H9 (cell line): ENCODE measurements at regions not wholly inside any gene's neighbourhood (a gene's known extent, or its start where the extent isn't known, plus 50 kb on each side); places are given as distances from the start of the nearest gene placed in this dataset.

Source experiments
- DNase-seq: peaks from one replicate; pipeline ENCODE4 v3.0.0-alpha.2; 2017
- H2AFZ ChIP-seq: one replicate; pipeline ENCODE4 v1.6.1; 2013; ENCODE audit warnings: mild to moderate bottlenecking, low read length, control low read depth, moderate library complexity
- H2AK5ac ChIP-seq: 2 replicates; pipeline ENCODE4 v1.6.1; 2013; ENCODE audit warnings: low read length, control low read depth, mixed read lengths; ENCODE audit not compliant: insufficient read length
- H2BK120ac ChIP-seq: one replicate; pipeline ENCODE4 v1.6.1; 2013; ENCODE audit warnings: low read depth, mild to moderate bottlenecking, low read length, control low read depth, inconsistent platforms; ENCODE audit not compliant: poor library complexity, severe bottlenecking
- H2BK12ac ChIP-seq: 2 replicates; pipeline ENCODE4 v1.6.1; 2013; ENCODE audit warnings: low read length, control low read depth, mixed read lengths, low read depth; ENCODE audit not compliant: insufficient read length
- H2BK15ac ChIP-seq: 2 replicates; pipeline ENCODE4 v1.6.1; 2013; ENCODE audit warnings: low read depth, low read length, control low read depth
- H2BK20ac ChIP-seq: one replicate; pipeline ENCODE4 v1.6.1; 2013; ENCODE audit warnings: low read depth, mild to moderate bottlenecking, low read length, control low read depth, inconsistent platforms; ENCODE audit not compliant: poor library complexity, severe bottlenecking
- H2BK5ac ChIP-seq: 2 replicates; pipeline ENCODE4 v1.6.1; 2013; ENCODE audit warnings: low read length, control low read depth, mixed read lengths; ENCODE audit not compliant: insufficient read length
- H3K14ac ChIP-seq: 2 replicates; pipeline ENCODE4 v1.6.1; 2013; ENCODE audit warnings: low read length, control low read depth; ENCODE audit not compliant: insufficient read depth
- H3K18ac ChIP-seq: 2 replicates; pipeline ENCODE4 v1.6.1; 2013; ENCODE audit warnings: low read depth, mild to moderate bottlenecking, mixed read lengths, low read length, control low read depth; ENCODE audit not compliant: insufficient read length
- H3K23ac ChIP-seq: 2 replicates; pipeline ENCODE4 v1.6.1; 2013; ENCODE audit warnings: low read length, control low read depth, mixed read lengths, low read depth; ENCODE audit not compliant: insufficient read length
- H3K23me2 ChIP-seq: 2 replicates; pipeline ENCODE4 v1.6.1; 2013; ENCODE audit warnings: low read depth, mild to moderate bottlenecking, mixed read lengths, low read length, control low read depth; ENCODE audit not compliant: insufficient read length, poor library complexity, severe bottlenecking
- H3K27ac ChIP-seq: 2 replicates; pipeline ENCODE4 v1.5.1; 2013; ENCODE audit warnings: low read length, control low read depth, mixed read lengths, low read depth; ENCODE audit not compliant: insufficient read length
- H3K27me3 ChIP-seq: 2 replicates; pipeline ENCODE4 v1.6.1; 2013; ENCODE audit warnings: low read length, control low read depth, inconsistent platforms; ENCODE audit not compliant: insufficient read depth
- H3K4ac ChIP-seq: 2 replicates; pipeline ENCODE4 v1.6.1; 2013; ENCODE audit warnings: low read depth, mild to moderate bottlenecking, control low read depth, inconsistent platforms, low read length, moderate library complexity
- H3K4me1 ChIP-seq: 2 replicates; pipeline ENCODE4 v1.6.1; 2013; ENCODE audit warnings: low read length, control low read depth, inconsistent platforms; ENCODE audit not compliant: insufficient read depth
- H3K4me2 ChIP-seq: 2 replicates; pipeline ENCODE4 v1.6.1; 2013; ENCODE audit warnings: low read length, control low read depth, mixed read lengths; ENCODE audit not compliant: insufficient read length, insufficient read depth
- H3K56ac ChIP-seq: 2 replicates; pipeline ENCODE4 v1.6.1; 2013; ENCODE audit warnings: low read depth, mild to moderate bottlenecking, mixed read lengths, low read length, control low read depth; ENCODE audit not compliant: insufficient read length
- H3K79me1 ChIP-seq: 2 replicates; pipeline ENCODE4 v1.6.1; 2013; ENCODE audit warnings: low read depth, mild to moderate bottlenecking, moderate library complexity, low read length, control low read depth, inconsistent platforms; ENCODE audit not compliant: insufficient read depth, poor library complexity, severe bottlenecking
- H3K79me2 ChIP-seq: 2 replicates; pipeline ENCODE4 v1.6.1; 2013; ENCODE audit warnings: low read length, control low read depth, inconsistent platforms; ENCODE audit not compliant: insufficient read depth
- H3K9ac ChIP-seq: 2 replicates; pipeline ENCODE4 v1.6.1; 2013; ENCODE audit warnings: low read length, control low read depth, mixed read lengths; ENCODE audit not compliant: insufficient read length; ENCODE audit errors: extremely low read depth
- H3K9me3 ChIP-seq: one replicate; pipeline ENCODE4 v1.6.1; 2013; ENCODE audit warnings: low read depth, low read length, inconsistent platforms; ENCODE audit not compliant: control insufficient read depth
- H3T11ph ChIP-seq: one replicate; pipeline ENCODE4 v1.6.1; 2013; ENCODE audit warnings: mild to moderate bottlenecking, low read length, control low read depth, inconsistent platforms
- H4K20me1 ChIP-seq: one replicate; pipeline ENCODE4 v1.6.1; 2013; ENCODE audit not compliant: control insufficient read depth, insufficient read length, insufficient read depth
- H4K5ac ChIP-seq: 2 replicates; pipeline ENCODE4 v1.6.1; 2013; ENCODE audit warnings: low read depth, mild to moderate bottlenecking, mixed read lengths, low read length, control low read depth; ENCODE audit not compliant: insufficient read length
- H4K8ac ChIP-seq: replicated peaks from 2 replicates; pipeline ENCODE4 v1.6.1; 2013; ENCODE audit warnings: low read length, control low read depth, mixed read lengths, low read depth; ENCODE audit not compliant: insufficient read length
- H4K91ac ChIP-seq: 2 replicates; pipeline ENCODE4 v1.6.1; 2013; ENCODE audit warnings: low read depth, mild to moderate bottlenecking, moderate library complexity, mixed read lengths, low read length, control low read depth; ENCODE audit not compliant: insufficient read length
- H3K27ac Mint-ChIP-seq, 3 experiments: 2 replicates in 2 of 3; 3 replicates in 1 of 3; pipeline ENCODE4 v1.8.0; 2020 to 2021; ENCODE audit warnings: mixed read lengths in 3 of 3, mild to moderate bottlenecking in 1 of 3, moderate library complexity in 1 of 3
- H3K27me3 Mint-ChIP-seq: 2 replicates; pipeline ENCODE4 v1.8.0; 2021; ENCODE audit warnings: low read depth, mild to moderate bottlenecking, moderate library complexity, mixed read lengths
- H3K36me3 Mint-ChIP-seq, 3 experiments: 2 replicates in 2 of 3; 3 replicates in 1 of 3; pipeline ENCODE4 v1.8.0; 2020 to 2021; ENCODE audit warnings: low read depth in 3 of 3, mixed read lengths in 3 of 3; ENCODE audit not compliant: insufficient read depth in 1 of 3
- H3K4me1 Mint-ChIP-seq, 2 experiments: 2 replicates each; pipeline ENCODE4 v1.8.0; 2020; ENCODE audit warnings: mixed read lengths in 2 of 2
- H3K4me3 Mint-ChIP-seq, 2 experiments: 2 replicates in 1 of 2; 3 replicates in 1 of 2; pipeline ENCODE4 v1.8.0; 2020 to 2021; ENCODE audit warnings: mild to moderate bottlenecking in 2 of 2, mixed read lengths in 2 of 2, moderate library complexity in 1 of 2
- H3K9me3 Mint-ChIP-seq, 2 experiments: 2 replicates in 1 of 2; 3 replicates in 1 of 2; pipeline ENCODE4 v1.8.0; 2020; ENCODE audit warnings: mild to moderate bottlenecking in 2 of 2, mixed read lengths in 2 of 2, moderate library complexity in 1 of 2
- CTCF ChIP-seq: fragments of 200-600 bp; sonication (generic); conservative IDR thresholded peaks from 3 replicates; pipeline ENCODE4 v1.8.0; 2021; ENCODE audit warnings: antibody characterized with exemption, mild to moderate bottlenecking
- WGBS: extraction: QIAGEN DNeasy Blood & Tissue Kit; methylation state at CpG from one replicate; pipeline ENCODE4 v1.1.7; 2013; ENCODE audit warnings: missing lambda C conversion rate, low lambda C conversion rate, mixed read lengths; ENCODE audit not compliant: insufficient read length; ENCODE audit errors: extremely low coverage; 5-methylcytosine and 5-hydroxymethylcytosine counted together

GRCh38 chr9:89808756-89809181, 204.0 kb downstream of the GADD45G start:
- Histone ChIP-seq H3K9ac (no peak overlapping the region), H3K23me2 (no peaks in the 10 kb centered on the region), H2BK5ac (no peak overlapping the region), H2AK5ac (no peak overlapping the region), H2BK20ac (no peak overlapping the region), H3K27ac (no peak overlapping the region), H3K56ac (no peak overlapping the region), H2BK120ac (no peak overlapping the region), H3K79me2 (no peaks in the 10 kb centered on the region), H4K91ac (no peak overlapping the region), H3K79me1 (no peaks in the 10 kb centered on the region), H2BK15ac (no peak overlapping the region), H3K4me1 (peaks cover 13% of the 10 kb centered on the region; the same call in 1 of the 2 replicates), H3K4ac (no peak overlapping the region), H3K18ac (no peak overlapping the region), H3K23ac (no peak overlapping the region), H3K4me2 (no peak overlapping the region), H3K9me3 (no peaks in the 10 kb centered on the region), H3T11ph (no peak overlapping the region), H4K5ac (no peak overlapping the region), H3K14ac (no peak overlapping the region), H2AFZ (no peak overlapping the region), H4K8ac (no peak overlapping the region), H3K27me3 (no peaks in the 10 kb centered on the region), H2BK12ac (no peak overlapping the region), H4K20me1 (no peaks in the 10 kb centered on the region)
- Mint-ChIP-seq H3K36me3 (peaks cover 0 to 4% (median 0%) of the 10 kb centered on the region in 3 experiments; a peak in 3 of 7 replicates), H3K9me3 (no peaks in the 10 kb centered on the region; a peak in 2 of 5 replicates), H3K27ac (peak overlapping the region in 1 of 3 experiments; percentile 76; a peak in 1 of 7 replicates), H3K4me3 (no peak overlapping the region), H3K4me1 (peaks cover 53 to 55% of the 10 kb centered on the region in 2 experiments), H3K27me3 (peaks cover 16% of the 10 kb centered on the region)
- DNase-seq = no peak
- TF ChIP-seq CTCF = no peak
- WGBS = no CpG with 5 or more reads among the region's 12 CpGs
